ENCODE measurements at regions not wholly inside any gene's neighbourhood (a gene's known extent, or its start where the extent isn't known, plus 50 kb on each side); places are given as distances from the start of the nearest gene placed in this dataset.

DNA sequence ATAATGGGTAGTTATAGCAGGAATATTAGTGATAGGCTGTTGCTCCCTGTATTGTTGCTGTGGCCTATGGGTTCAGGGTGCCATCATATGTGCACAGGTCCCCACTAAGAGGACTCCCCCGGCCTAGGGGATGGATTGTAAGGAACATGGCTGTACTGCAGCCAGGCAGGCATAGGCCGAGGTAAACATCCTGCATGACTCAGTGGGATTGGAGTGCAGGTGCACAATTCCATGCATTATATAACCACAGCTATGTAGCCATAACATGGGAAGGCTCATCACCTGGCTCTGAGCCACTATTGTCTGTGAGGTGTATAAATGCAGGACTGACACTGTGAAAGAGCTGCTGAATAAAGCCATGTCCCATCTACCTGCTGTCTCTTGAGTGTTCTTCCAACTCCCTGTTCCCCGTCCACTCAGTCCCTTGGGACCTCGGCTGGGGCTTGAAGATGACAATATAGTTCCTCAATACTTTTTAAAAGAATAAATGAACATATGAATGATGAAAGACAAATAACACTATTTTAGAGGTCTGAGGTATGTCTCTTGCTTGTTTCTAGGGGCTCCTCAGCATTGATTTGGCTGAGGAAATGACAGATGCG lies 425.2 kb downstream of the IDS start:
- TF ChIP-seq, protein P1, sequence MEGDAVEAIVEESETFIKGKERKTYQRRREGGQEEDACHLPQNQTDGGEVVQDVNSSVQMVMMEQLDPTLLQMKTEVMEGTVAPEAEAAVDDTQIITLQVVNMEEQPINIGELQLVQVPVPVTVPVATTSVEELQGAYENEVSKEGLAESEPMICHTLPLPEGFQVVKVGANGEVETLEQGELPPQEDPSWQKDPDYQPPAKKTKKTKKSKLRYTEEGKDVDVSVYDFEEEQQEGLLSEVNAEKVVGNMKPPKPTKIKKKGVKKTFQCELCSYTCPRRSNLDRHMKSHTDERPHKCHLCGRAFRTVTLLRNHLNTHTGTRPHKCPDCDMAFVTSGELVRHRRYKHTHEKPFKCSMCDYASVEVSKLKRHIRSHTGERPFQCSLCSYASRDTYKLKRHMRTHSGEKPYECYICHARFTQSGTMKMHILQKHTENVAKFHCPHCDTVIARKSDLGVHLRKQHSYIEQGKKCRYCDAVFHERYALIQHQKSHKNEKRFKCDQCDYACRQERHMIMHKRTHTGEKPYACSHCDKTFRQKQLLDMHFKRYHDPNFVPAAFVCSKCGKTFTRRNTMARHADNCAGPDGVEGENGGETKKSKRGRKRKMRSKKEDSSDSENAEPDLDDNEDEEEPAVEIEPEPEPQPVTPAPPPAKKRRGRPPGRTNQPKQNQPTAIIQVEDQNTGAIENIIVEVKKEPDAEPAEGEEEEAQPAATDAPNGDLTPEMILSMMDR (conservative IDR thresholded peaks at IDR 0.05), result no peak
- H3K27ac ChIP-seq, result no peak overlapping the region

DNA sequence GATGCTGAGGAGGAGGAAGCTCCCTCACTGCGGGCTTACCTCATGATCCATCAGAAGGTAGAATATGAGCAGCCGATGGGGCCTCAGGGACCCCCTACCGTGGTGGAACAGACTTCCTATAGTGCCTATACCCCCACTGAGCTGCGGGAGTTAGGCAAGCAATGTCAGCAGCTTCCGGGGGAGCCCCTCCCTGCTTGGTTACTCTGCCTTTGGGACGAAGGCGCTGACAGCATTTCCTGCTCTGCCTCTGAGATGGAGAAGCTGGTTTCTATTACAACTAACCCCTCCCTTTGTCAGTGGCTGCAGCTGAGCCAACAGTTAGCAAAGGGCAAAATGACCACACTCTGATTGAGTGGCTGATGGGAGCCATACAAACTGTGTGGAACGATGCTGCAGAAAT lies 430.7 kb downstream of the IDS start:
- no peak overlapping the region for H3K27ac ChIP-seq
- TF ChIP-seq, protein P1 (conservative IDR thresholded peaks at IDR 0.05), result no peak

DNA sequence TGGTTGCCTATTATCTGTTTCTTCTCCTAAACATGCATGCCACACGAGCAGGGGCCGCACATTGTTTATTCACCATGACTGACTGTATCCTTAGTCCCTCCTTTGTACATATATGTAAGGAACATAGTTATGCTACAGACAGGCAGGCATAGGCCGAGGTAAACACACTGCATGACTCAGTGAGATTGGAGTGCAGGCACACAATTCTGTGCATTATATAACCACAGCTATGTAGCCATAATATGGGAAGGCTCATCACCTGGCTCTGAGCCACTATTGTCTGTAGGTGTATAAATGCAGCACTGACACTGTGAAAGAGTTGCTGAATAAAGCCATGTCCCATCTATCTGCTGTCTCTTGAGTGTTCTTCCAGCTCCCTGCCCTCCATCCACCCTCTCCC lies 431.6 kb downstream of the IDS start:
- TF ChIP-seq, protein P1 (conservative IDR thresholded peaks at IDR 0.05), result no peak
- no peak overlapping the region for H3K27ac ChIP-seq

- TF ChIP-seq, protein P1 (conservative IDR thresholded peaks at IDR 0.05), result no peak
These were observed 435.2 kb downstream of the IDS start for GRCh38 chrX:149069899-149070298.

GRCh38 chrX:149060921-149061320 lies 444.2 kb downstream of the IDS start:
- no peak overlapping the region for H3K27ac ChIP-seq
- TF ChIP-seq, protein P1 (conservative IDR thresholded peaks at IDR 0.05), result no peak

More at GRCh38 chrX:149069899-149070298, 435.2 kb downstream of the IDS start:
- H3K27ac ChIP-seq, result no peak overlapping the region
